Amniotic epithelial cell (primary cell): ENCODE measurements at regions not wholly inside any gene's neighbourhood (a gene's known extent, or its start where the extent isn't known, plus 50 kb on each side); places are given as distances from the start of the nearest gene placed in this dataset.
A peak's percentile ranks its signal among the peaks of the same experiment; 100 is the strongest.
"Not testable (repeated sequence)": the region's sequence is repeated elsewhere in the genome, so short reads cannot be mapped to it uniquely, and the experiment has no call there.

Experiments
- DNase-seq: peaks from one replicate; pipeline ENCODE4 v3.0.0-alpha.2; 2010; ENCODE audit warnings: low read depth

GRCh38 chr6:26799903-26800633 is 140.5 kb upstream of the ZNF322 start:
- not testable (repeated sequence) for DNase-seq

GRCh38 chr6:26803762-26804161 is 144.2 kb upstream of the ZNF322 start:
- not testable (repeated sequence) for DNase-seq

GRCh38 chr6:26811486-26812116 is 152.1 kb upstream of the ZNF322 start:
- not testable (repeated sequence) for DNase-seq

- DNase-seq, result not testable (repeated sequence)
Observed at GRCh38 chr6:26818640-26819225, 159.2 kb upstream of the ZNF322 start.

- DNase-seq, result not testable (repeated sequence)
Observed at GRCh38 chr6:26827965-26828364, 168.4 kb upstream of the ZNF322 start.

GRCh38 chr6:26829480-26829879 is 169.9 kb upstream of the ZNF322 start:
- DNase-seq, result not testable (repeated sequence)

GRCh38 chr6:26830992-26831391 is 171.4 kb upstream of the ZNF322 start:
- not testable (repeated sequence) for DNase-seq

- DNase-seq, result not testable (repeated sequence)
Observed at GRCh38 chr6:26835707-26836106, 176.2 kb upstream of the ZNF322 start.

GRCh38 chr6:26836657-26837056 is 177.1 kb upstream of the ZNF322 start:
- not testable (repeated sequence) for DNase-seq

GRCh38 chr6:26844823-26845222 is 185.3 kb upstream of the ZNF322 start:
- DNase-seq, result not testable (repeated sequence)

GRCh38 chr6:26857289-26857688 is 197.7 kb upstream of the ZNF322 start:
- DNase-seq, result not testable (repeated sequence)

- DNase-seq, result not testable (repeated sequence)
Observed at GRCh38 chr6:26859067-26859770, 199.7 kb upstream of the ZNF322 start.

GRCh38 chr6:26859771-26860163 is 200.2 kb upstream of the ZNF322 start:
- DNase-seq, result not testable (repeated sequence)

GRCh38 chr6:26861913-26862312 is 202.4 kb upstream of the ZNF322 start:
- not testable (repeated sequence) for DNase-seq

GRCh38 chr6:26863641-26864040 is 204.1 kb upstream of the ZNF322 start:
- not testable (repeated sequence) for DNase-seq

- DNase-seq, result not testable (repeated sequence)
Observed at GRCh38 chr6:26898785-26899184, 239.2 kb upstream of the ZNF322 start.

- peak; percentile 18 for DNase-seq
Observed at GRCh38 chr6:26924206-26924605, 264.7 kb upstream of the ZNF322 start.

GRCh38 chr6:26928190-26928589 is 268.6 kb upstream of the ZNF322 start:
- not testable (repeated sequence) for DNase-seq

- not testable (repeated sequence) for DNase-seq
Observed at GRCh38 chr6:26937258-26937657, 277.7 kb upstream of the ZNF322 start.

GRCh38 chr6:26951211-26951610 is 291.7 kb upstream of the ZNF322 start:
- not testable (repeated sequence) for DNase-seq

GRCh38 chr6:26956078-26956600 is 291.4 kb upstream of the PRSS16 start:
- DNase-seq, result peak; percentile 60

GRCh38 chr6:26956601-26957184 is 290.8 kb upstream of the PRSS16 start:
- peak; percentile 47 for DNase-seq
